ENCODE measurements at regions not wholly inside any gene's neighbourhood (a gene's known extent, or its start where the extent isn't known, plus 50 kb on each side); places are given as distances from the start of the nearest gene placed in this dataset.
"Not testable (repeated sequence)": the region's sequence is repeated elsewhere in the genome, so short reads cannot be mapped to it uniquely, and the experiment has no call there.

- ATAC-seq; intact Hi-C loops (cut with DNase I, micrococcal nuclease); H3K27me3 Mint-ChIP-seq; CTCF ChIA-PET; H3K4me1 Mint-ChIP-seq; POLR2A ChIA-PET; H3K4me3 Mint-ChIP-seq; H3K27ac Mint-ChIP-seq; DNase-seq; H3K36me3 Mint-ChIP-seq (ENCODE audit: low read depth): not testable (repeated sequence)
- H3K9me3 Mint-ChIP-seq (ENCODE audit: low read depth): peaks cover 10% of the 10 kb centered on the region
Observed at GRCh38 chr9:63787454-63787853, 1497.6 kb downstream of the FOXD4L5 start.

DNA sequence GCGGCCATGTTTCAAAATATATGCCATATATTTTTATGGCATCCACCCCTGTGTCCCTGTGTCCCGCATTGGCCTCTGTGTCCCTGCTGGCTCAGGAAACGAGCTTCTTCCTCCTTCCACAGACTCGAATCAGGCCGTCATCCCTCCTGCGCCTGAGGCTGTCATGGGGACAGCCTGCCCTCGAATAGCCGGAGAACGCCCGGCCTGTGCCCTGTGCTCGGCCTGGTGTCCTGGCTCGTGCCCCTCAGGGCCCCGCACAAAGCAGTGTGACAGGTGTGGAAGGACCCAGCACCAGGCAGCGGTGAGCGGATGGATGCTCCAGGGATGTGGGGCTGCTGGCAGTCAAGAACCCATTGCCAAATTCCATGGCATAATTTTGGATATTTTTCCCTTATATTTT lies 1500.0 kb downstream of the FOXD4L5 start:
- POLR2A ChIA-PET; H3K27ac Mint-ChIP-seq; H3K9me3 Mint-ChIP-seq (ENCODE audit: low read depth); intact Hi-C loops (cut with DNase I, micrococcal nuclease); DNase-seq; ATAC-seq; H3K36me3 Mint-ChIP-seq (ENCODE audit: low read depth); CTCF ChIA-PET; H3K27me3 Mint-ChIP-seq; H3K4me1 Mint-ChIP-seq; H3K4me3 Mint-ChIP-seq: not testable (repeated sequence)

- H3K9me3 Mint-ChIP-seq (ENCODE audit: low read depth); H3K27me3 Mint-ChIP-seq; H3K4me3 Mint-ChIP-seq; H3K36me3 Mint-ChIP-seq (ENCODE audit: low read depth); CTCF ChIA-PET; ATAC-seq; intact Hi-C loops (cut with DNase I, micrococcal nuclease); H3K4me1 Mint-ChIP-seq; DNase-seq; H3K27ac Mint-ChIP-seq; POLR2A ChIA-PET: not testable (repeated sequence)
Observed at GRCh38 chr9:63784421-63784820, 1500.6 kb downstream of the FOXD4L5 start.

- H3K9me3 Mint-ChIP-seq (ENCODE audit: low read depth); POLR2A ChIA-PET; H3K4me1 Mint-ChIP-seq; H3K36me3 Mint-ChIP-seq (ENCODE audit: low read depth); intact Hi-C loops (cut with DNase I, micrococcal nuclease); H3K27ac Mint-ChIP-seq; DNase-seq; H3K4me3 Mint-ChIP-seq; CTCF ChIA-PET; H3K27me3 Mint-ChIP-seq: not testable (repeated sequence)
- peak; percentile 6 for ATAC-seq
Observed at GRCh38 chr9:63781817-63782439, 1503.1 kb downstream of the FOXD4L5 start.

DNA sequence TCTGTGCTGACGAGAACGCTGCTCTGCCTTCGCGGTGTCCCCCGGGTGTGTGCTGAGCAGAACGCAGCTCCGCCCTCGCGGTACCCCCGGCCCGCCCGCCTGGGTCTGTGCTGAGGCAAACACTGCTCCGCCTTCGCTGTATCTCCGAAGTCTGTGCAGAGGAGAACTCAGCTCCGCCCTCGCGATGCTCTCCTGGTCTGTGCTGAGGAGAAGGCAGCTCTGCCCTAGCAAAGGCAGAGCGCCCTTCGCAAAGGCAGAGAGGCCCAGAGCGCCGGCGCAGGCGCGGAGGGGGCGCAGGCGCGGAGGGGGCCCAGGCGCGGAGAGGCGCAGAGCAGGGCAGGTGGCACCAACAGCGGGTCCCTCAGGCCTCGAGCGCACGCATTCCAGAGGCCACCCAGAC lies 1503.6 kb downstream of the FOXD4L5 start:
- H3K27me3 Mint-ChIP-seq; H3K9me3 Mint-ChIP-seq (ENCODE audit: low read depth); H3K4me3 Mint-ChIP-seq; POLR2A ChIA-PET; H3K27ac Mint-ChIP-seq; DNase-seq; intact Hi-C loops (cut with DNase I, micrococcal nuclease); CTCF ChIA-PET; H3K4me1 Mint-ChIP-seq; H3K36me3 Mint-ChIP-seq (ENCODE audit: low read depth): not testable (repeated sequence)
- peak; percentile 78 for ATAC-seq

DNA sequence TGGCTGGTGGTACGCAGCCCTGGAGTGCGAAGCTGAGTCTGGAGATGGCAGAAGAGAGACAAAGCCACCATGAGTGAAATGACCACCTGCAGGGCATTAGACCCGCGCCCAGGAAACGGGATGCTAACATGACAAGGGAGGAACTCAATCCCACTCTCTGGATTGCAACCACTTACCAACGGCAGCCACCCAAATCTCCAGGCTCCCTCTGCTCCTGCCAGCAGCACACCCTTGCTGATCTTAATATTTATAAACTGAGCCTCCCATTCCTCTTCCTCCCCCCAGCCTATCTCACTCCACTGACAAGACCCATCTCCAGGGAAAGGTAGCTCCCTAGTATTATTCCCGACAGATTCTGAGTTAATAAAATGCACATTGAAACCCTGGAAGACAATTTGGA lies 1508.8 kb downstream of the FOXD4L5 start:
- POLR2A ChIA-PET; H3K4me1 Mint-ChIP-seq; intact Hi-C loops (cut with DNase I, micrococcal nuclease); DNase-seq; H3K27me3 Mint-ChIP-seq; H3K36me3 Mint-ChIP-seq (ENCODE audit: low read depth); ATAC-seq; H3K4me3 Mint-ChIP-seq; CTCF ChIA-PET; H3K27ac Mint-ChIP-seq; H3K9me3 Mint-ChIP-seq (ENCODE audit: low read depth): not testable (repeated sequence)

GRCh38 chr9:63775092-63775426 lies 1510.0 kb downstream of the FOXD4L5 start:
- CTCF ChIA-PET; H3K4me3 Mint-ChIP-seq; H3K36me3 Mint-ChIP-seq (ENCODE audit: low read depth); H3K9me3 Mint-ChIP-seq (ENCODE audit: low read depth); H3K27me3 Mint-ChIP-seq; H3K4me1 Mint-ChIP-seq; POLR2A ChIA-PET; DNase-seq; H3K27ac Mint-ChIP-seq; intact Hi-C loops (cut with DNase I, micrococcal nuclease); ATAC-seq: not testable (repeated sequence)

DNA sequence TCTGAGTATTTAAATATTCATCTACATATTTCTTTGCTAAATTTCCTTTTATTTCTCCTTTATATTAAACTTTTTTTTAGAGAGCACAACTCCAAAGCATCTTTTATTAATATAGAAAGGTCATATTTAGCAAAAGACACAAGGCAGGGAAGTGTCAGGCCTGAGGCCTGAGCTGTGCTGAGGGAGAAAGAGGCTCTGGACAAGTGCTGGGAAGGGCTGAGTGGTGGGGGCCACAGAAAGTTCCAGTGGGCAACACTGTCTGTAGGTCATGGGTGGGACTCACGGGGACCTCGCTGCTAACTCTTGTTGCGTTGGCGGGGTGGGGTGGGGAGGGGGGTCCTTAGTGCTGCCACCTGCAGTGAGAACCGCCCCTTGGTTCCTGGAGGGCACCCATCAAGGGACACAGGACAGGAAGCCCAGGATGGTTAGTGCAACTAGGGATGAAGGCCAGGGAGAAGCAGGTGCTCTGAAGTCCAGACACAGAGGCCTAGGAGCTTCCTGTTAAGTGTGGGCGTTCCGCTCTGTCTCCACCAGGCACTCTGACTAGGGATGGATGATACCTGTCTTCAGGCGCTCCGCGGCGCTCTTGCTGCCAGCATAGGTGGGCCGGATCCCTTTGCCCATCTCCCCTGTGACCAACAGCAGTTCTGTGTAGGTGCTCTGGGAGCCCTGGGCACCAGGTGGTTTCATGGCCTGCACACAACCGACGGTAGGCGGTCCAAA lies 1510.5 kb downstream of the FOXD4L5 start:
- H3K27ac Mint-ChIP-seq; CTCF ChIA-PET; H3K4me3 Mint-ChIP-seq; H3K36me3 Mint-ChIP-seq (ENCODE audit: low read depth); H3K4me1 Mint-ChIP-seq; DNase-seq; POLR2A ChIA-PET; intact Hi-C loops (cut with DNase I, micrococcal nuclease); H3K27me3 Mint-ChIP-seq; ATAC-seq; H3K9me3 Mint-ChIP-seq (ENCODE audit: low read depth): not testable (repeated sequence)

DNA sequence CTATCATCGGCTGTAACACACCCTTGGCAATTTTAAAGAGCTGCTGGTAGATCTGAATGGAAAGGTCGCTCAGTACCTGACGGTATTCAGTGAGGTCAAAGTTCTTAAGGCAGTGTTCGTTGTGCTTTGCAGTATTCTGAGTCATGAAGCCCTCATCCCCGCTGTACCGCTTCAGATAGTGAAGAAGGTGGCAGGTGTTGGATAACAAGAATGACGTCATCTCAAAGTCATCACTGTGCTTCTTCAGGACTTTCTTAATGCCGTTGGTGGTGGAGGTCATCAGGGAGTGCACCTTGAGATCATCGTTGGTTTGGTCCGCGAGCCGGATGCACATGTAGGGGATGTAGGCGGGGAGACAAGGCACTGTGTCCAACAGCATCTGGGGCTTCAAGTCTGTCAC lies 1522.8 kb downstream of the FOXD4L5 start:
- H3K9me3 Mint-ChIP-seq (ENCODE audit: low read depth); H3K27ac Mint-ChIP-seq; DNase-seq; H3K27me3 Mint-ChIP-seq; intact Hi-C loops (cut with DNase I, micrococcal nuclease); H3K36me3 Mint-ChIP-seq (ENCODE audit: low read depth); ATAC-seq; H3K4me3 Mint-ChIP-seq; H3K4me1 Mint-ChIP-seq; POLR2A ChIA-PET; CTCF ChIA-PET: not testable (repeated sequence)

DNA sequence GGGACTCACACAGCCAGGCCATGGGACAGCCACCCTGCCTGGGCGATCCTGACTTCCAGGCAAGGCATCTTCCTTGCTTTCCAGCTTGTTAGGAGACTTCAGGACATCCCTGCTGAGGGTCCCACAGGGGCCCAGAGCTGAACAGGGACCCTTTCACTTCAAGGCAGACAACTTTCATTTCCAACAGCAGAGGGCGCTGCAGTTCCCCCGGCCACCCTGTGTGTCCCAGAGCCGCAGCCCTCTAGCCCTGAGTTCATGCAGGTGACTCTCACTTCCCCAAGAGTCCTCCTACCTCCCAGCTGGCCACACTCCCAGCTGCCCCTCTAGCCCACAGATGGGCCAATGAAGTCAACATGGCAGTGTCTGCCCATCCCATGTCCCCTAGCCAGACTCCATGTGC lies 1556.0 kb downstream of the FOXD4L5 start:
- H3K9me3 Mint-ChIP-seq (ENCODE audit: low read depth); H3K27ac Mint-ChIP-seq; intact Hi-C loops (cut with DNase I, micrococcal nuclease); H3K36me3 Mint-ChIP-seq (ENCODE audit: low read depth); H3K4me3 Mint-ChIP-seq; H3K4me1 Mint-ChIP-seq; ATAC-seq; H3K27me3 Mint-ChIP-seq; POLR2A ChIA-PET; CTCF ChIA-PET: not testable (repeated sequence)
- peak; percentile 4 for DNase-seq

GRCh38 chr9:63728287-63728686 lies 1556.7 kb downstream of the FOXD4L5 start:
- H3K27me3 Mint-ChIP-seq: no peaks in the 10 kb centered on the region
- no peak overlapping the region for H3K27ac Mint-ChIP-seq
- ATAC-seq: no peak
- no peak for DNase-seq
- H3K4me1 Mint-ChIP-seq: no peaks in the 10 kb centered on the region
- H3K9me3 Mint-ChIP-seq (ENCODE audit: low read depth): no peaks in the 10 kb centered on the region
- ChIA-PET POLR2A (no interaction called here), CTCF (no interaction called here)
- intact Hi-C loops (cut with DNase I, micrococcal nuclease): no loop called here
- H3K36me3 Mint-ChIP-seq (ENCODE audit: low read depth): no peaks in the 10 kb centered on the region
- no peak overlapping the region for H3K4me3 Mint-ChIP-seq

GRCh38 chr9:63708285-63708684 lies 1576.7 kb downstream of the FOXD4L5 start:
- ATAC-seq; intact Hi-C loops (cut with DNase I, micrococcal nuclease): not testable (repeated sequence)

More at GRCh38 chr9:63708285-63708684, 1576.7 kb downstream of the FOXD4L5 start:
- H3K27ac Mint-ChIP-seq; H3K36me3 Mint-ChIP-seq (ENCODE audit: low read depth); H3K4me1 Mint-ChIP-seq; H3K9me3 Mint-ChIP-seq (ENCODE audit: low read depth); CTCF ChIA-PET; H3K4me3 Mint-ChIP-seq; POLR2A ChIA-PET; H3K27me3 Mint-ChIP-seq; DNase-seq: not testable (repeated sequence)

All from activated CD4-positive, alpha-beta T cell treated with anti-CD3 and anti-CD28 coated beads for 36 hours (primary cell).